Breast epithelium (tissue), 3 donors: ENCODE measurements at regions not wholly inside any gene's neighbourhood (a gene's known extent, or its start where the extent isn't known, plus 50 kb on each side); places are given as distances from the start of the nearest gene placed in this dataset.

Experiments used
- CTCF ChIP-seq, 3 donors: fragments of 450-650 bp; IDR thresholded peaks; one replicate each; pipeline ENCODE4 v1.5.1; 2016 to 2017; ENCODE audit warnings: antibody characterized with exemption in 3 of 3, mild to moderate bottlenecking in 3 of 3, moderate library complexity in 3 of 3
- POLR2A ChIP-seq: fragments of 450-650 bp; IDR thresholded peaks from one replicate; pipeline ENCODE4 v1.6.1; 2016; ENCODE audit warnings: antibody characterized with exemption, mild to moderate bottlenecking, moderate library complexity
- POLR2AphosphoS5 ChIP-seq, 3 donors: sonication (generic); formaldehyde crosslinking; IDR thresholded peaks; one replicate each; pipeline ENCODE4 v1.6.1; 2017; ENCODE audit warnings: antibody characterized with exemption in 3 of 3

- no peak for TF ChIP-seq CTCF (IDR thresholded peaks at IDR 0.05)
- no peak for TF ChIP-seq POLR2A
- no peak for TF ChIP-seq POLR2AphosphoS5 (IDR thresholded peaks at IDR 0.05)
Measured at GRCh38 chr9:126050605-126050990, 276.0 kb upstream of the MVB12B start.
